Aorta (tissue), 5 donors: ENCODE measurements at regions not wholly inside any gene's neighbourhood (a gene's known extent, or its start where the extent isn't known, plus 50 kb on each side); places are given as distances from the start of the nearest gene placed in this dataset.

ENCODE experiments used
- ATAC-seq: fragments of 200-7000 bp; cut with Tn5 transposase; one replicate; pipeline ENCODE4 v1.9.1; 2022; ENCODE audit warnings: moderate library complexity; ENCODE audit not compliant: low FRiP score
- DNase-seq, 2 donors: peaks; one replicate each; pipeline ENCODE4 v3.0.0-alpha.2; 2020
- H3K27ac ChIP-seq, 2 donors: one replicate each; pipeline ENCODE4 v1.5.1; 2013; ENCODE audit warnings: low read length in 2 of 2, mild to moderate bottlenecking in 2 of 2, moderate library complexity in 2 of 2, control low read depth in 1 of 2, inconsistent platforms in 1 of 2, low read depth in 1 of 2
- H3K27me3 ChIP-seq, 2 donors: one replicate each; pipeline ENCODE4 v1.6.1; 2013; ENCODE audit warnings: control low read depth in 1 of 2, low read length in 1 of 2, mild to moderate bottlenecking in 1 of 2, moderate library complexity in 1 of 2; ENCODE audit not compliant: insufficient read depth in 2 of 2, control insufficient read depth in 1 of 2
- H3K36me3 ChIP-seq, 2 donors: one replicate each; pipeline ENCODE4 v1.6.1; 2013; ENCODE audit warnings: control low read depth in 1 of 2, low read length in 1 of 2, mild to moderate bottlenecking in 1 of 2; ENCODE audit not compliant: insufficient read depth in 2 of 2, control insufficient read depth in 1 of 2
- H3K4me1 ChIP-seq, 2 donors: one replicate each; pipeline ENCODE4 v1.6.1; 2013; ENCODE audit warnings: low read length in 2 of 2, control low read depth in 1 of 2, mild to moderate bottlenecking in 1 of 2, moderate library complexity in 1 of 2; ENCODE audit not compliant: insufficient read depth in 2 of 2, control insufficient read depth in 1 of 2
- H3K4me3 ChIP-seq, 2 donors: one replicate each; pipeline ENCODE4 v1.5.1; 2013; ENCODE audit warnings: low read length in 2 of 2, control low read depth in 1 of 2, mild to moderate bottlenecking in 1 of 2
- H3K9me3 ChIP-seq: one replicate; pipeline ENCODE4 v1.6.1; 2013; ENCODE audit warnings: mild to moderate bottlenecking, low read length; ENCODE audit not compliant: control insufficient read depth
- WGBS, 2 donors: extraction: QIAGEN DNeasy Blood & Tissue Kit; methylation state at CpG; one replicate each; pipeline ENCODE4 v1.1.7; 2013; 5-methylcytosine and 5-hydroxymethylcytosine counted together
- intact Hi-C, 2 donors: fragments of 100-400 bp; cut with DNase I; formaldehyde crosslinking; loops; one replicate each; pipeline versions ENCODE4 v1.14.2 to v1.15.0; 2022
- donor health status: healthy with polysubstance abuse.
- donor health status: Bipolar disorder and iron deficiency.
- donor health status: DM: no; HTN: no; CAD: no.
- donor health status: DM: no; HTN: no; CAD: no.
- donor health status: DM: yes; HTN: yes; CAD: no.

- WGBS, 2 donors: 89 to 91% methylated on average over 11 of the region's 11 CpGs
- intact Hi-C loops: no loop called here
- peaks cover 0 to 2% of the 10 kb centered on the region in 2 donors for H3K36me3 ChIP-seq
Observed at GRCh38 chr2:74083750-74084149, 64.0 kb downstream of the BOLA3 start.

More at GRCh38 chr2:74083750-74084149, 64.0 kb downstream of the BOLA3 start:
- ATAC-seq: no peak
- H3K27ac ChIP-seq: no peak overlapping the region
- H3K4me3 ChIP-seq: no peak overlapping the region
- no peak for DNase-seq
- no peaks in the 10 kb centered on the region for H3K9me3 ChIP-seq
- no peaks in the 10 kb centered on the region for H3K27me3 ChIP-seq
- H3K4me1 ChIP-seq: no peaks in the 10 kb centered on the region
